Stimulated activated CD8-positive, alpha-beta memory T cell treated with anti-CD3 and anti-CD28 coated beads, Interleukin-15, amount 100 ng/mL, for 4 hours (primary cell): ENCODE measurements at regions not wholly inside any gene's neighbourhood (a gene's known extent, or its start where the extent isn't known, plus 50 kb on each side); places are given as distances from the start of the nearest gene placed in this dataset.

Experiments used
- DNase-seq, 2 donors: peaks; one replicate each; pipeline ENCODE4 v3.0.0-alpha.2; 2020; ENCODE audit warnings: low read depth in 2 of 2

- no peak for DNase-seq
These were observed 2127.3 kb upstream of the WWC1 start for GRCh38 chr5:166163996-166164610.

- DNase-seq, result no peak
These were observed 2125.8 kb upstream of the WWC1 start for GRCh38 chr5:166165596-166165995.

- DNase-seq, result no peak
These were observed 2125.4 kb upstream of the WWC1 start for GRCh38 chr5:166166071-166166470.

GRCh38 chr5:166172597-166172996 is 2118.8 kb upstream of the WWC1 start:
- DNase-seq, result no peak

- no peak for DNase-seq
These were observed 2112.9 kb upstream of the WWC1 start for GRCh38 chr5:166178411-166179080.

GRCh38 chr5:166185185-166185584 is 2106.3 kb upstream of the WWC1 start:
- no peak for DNase-seq

GRCh38 chr5:166188501-166189325 is 2102.7 kb upstream of the WWC1 start:
- DNase-seq, result no peak

- no peak for DNase-seq
These were observed 2098.7 kb upstream of the WWC1 start for GRCh38 chr5:166192696-166193095.

- DNase-seq, result no peak
These were observed 2095.5 kb upstream of the WWC1 start for GRCh38 chr5:166195981-166196380.

GRCh38 chr5:166200532-166200931 is 2090.9 kb upstream of the WWC1 start:
- no peak for DNase-seq

GRCh38 chr5:166211640-166212039 is 2079.8 kb upstream of the WWC1 start:
- DNase-seq, result no peak

GRCh38 chr5:166236327-166236726 is 2055.1 kb upstream of the WWC1 start:
- no peak for DNase-seq

GRCh38 chr5:166240705-166241104 is 2050.7 kb upstream of the WWC1 start:
- no peak for DNase-seq

GRCh38 chr5:166245556-166245955 is 2045.9 kb upstream of the WWC1 start:
- no peak for DNase-seq

- DNase-seq, result no peak
These were observed 2039.7 kb upstream of the WWC1 start for GRCh38 chr5:166251786-166252185.

GRCh38 chr5:166257661-166258060 is 2033.8 kb upstream of the WWC1 start:
- DNase-seq, result no peak

- no peak for DNase-seq
These were observed 2029.0 kb upstream of the WWC1 start for GRCh38 chr5:166262395-166262794.

GRCh38 chr5:166267907-166268306 is 2023.5 kb upstream of the WWC1 start:
- DNase-seq, result no peak

- DNase-seq, result no peak
These were observed 2020.7 kb upstream of the WWC1 start for GRCh38 chr5:166270712-166271111.

- no peak for DNase-seq
These were observed 2015.4 kb upstream of the WWC1 start for GRCh38 chr5:166276006-166276405.

GRCh38 chr5:166279828-166280227 is 2011.6 kb upstream of the WWC1 start:
- no peak for DNase-seq

- no peak for DNase-seq
These were observed 2010.0 kb upstream of the WWC1 start for GRCh38 chr5:166281433-166281832.

- DNase-seq, result no peak
These were observed 2008.5 kb upstream of the WWC1 start for GRCh38 chr5:166282939-166283338.
